Lung (tissue), 11 donors: ENCODE measurements at regions not wholly inside any gene's neighbourhood (a gene's known extent, or its start where the extent isn't known, plus 50 kb on each side); places are given as distances from the start of the nearest gene placed in this dataset.

Source experiments
- ATAC-seq: fragments of 200-7000 bp; cut with Tn5 transposase; one replicate; pipeline ENCODE4 v1.9.1; 2020; ENCODE audit warnings: moderate number of reproducible peaks; ENCODE audit not compliant: insufficient read depth, low FRiP score
- DNase-seq, 3 donors: peaks; one replicate each; pipeline ENCODE4 v3.0.0-alpha.2; 2013 to 2017
- H3K27ac ChIP-seq, 2 donors: one replicate each; pipeline ENCODE4 v1.5.1; 2013; ENCODE audit warnings: mild to moderate bottlenecking in 2 of 2, moderate library complexity in 2 of 2, control low read depth in 1 of 2, inconsistent platforms in 1 of 2, low read depth in 1 of 2, low read length in 1 of 2
- H3K27me3 ChIP-seq, 3 donors: one replicate each; pipeline ENCODE4 v1.5.1; 2013; ENCODE audit warnings: low read length in 2 of 3; ENCODE audit not compliant: control insufficient read depth in 3 of 3, insufficient read depth in 3 of 3
- H3K36me3 ChIP-seq, 4 donors: one replicate each; pipeline ENCODE4 v1.5.1; 2013; ENCODE audit warnings: low read length in 4 of 4, mild to moderate bottlenecking in 1 of 4, moderate library complexity in 1 of 4; ENCODE audit not compliant: control insufficient read depth in 4 of 4, insufficient read depth in 4 of 4
- H3K4me1 ChIP-seq, 5 donors: one replicate each; pipeline ENCODE4 v1.5.1; 2013; ENCODE audit warnings: low read length in 5 of 5, mild to moderate bottlenecking in 2 of 5, moderate library complexity in 1 of 5; ENCODE audit not compliant: control insufficient read depth in 5 of 5, insufficient read depth in 5 of 5
- H3K4me3 ChIP-seq: one replicate; pipeline ENCODE4 v1.5.1; 2013; ENCODE audit warnings: mild to moderate bottlenecking, control low read depth, moderate library complexity
- H3K9ac ChIP-seq, 2 donors: one replicate each; pipeline ENCODE4 v1.5.1; 2013; ENCODE audit warnings: low read length in 2 of 2, control low read depth in 1 of 2; ENCODE audit not compliant: insufficient read depth in 1 of 2
- H3K9me3 ChIP-seq, 4 donors: one replicate each; pipeline ENCODE4 v1.5.1; 2013; ENCODE audit warnings: low read length in 3 of 4, mild to moderate bottlenecking in 1 of 4, moderate library complexity in 1 of 4; ENCODE audit not compliant: control insufficient read depth in 4 of 4, insufficient read depth in 3 of 4
- CTCF ChIP-seq: IDR thresholded peaks from 2 replicates; pipeline ENCODE4 v1.5.1; 2012; ENCODE audit warnings: mild to moderate bottlenecking; ENCODE audit errors: control extremely low read depth, extremely low read depth
- WGBS, 2 donors: extraction: QIAGEN DNeasy Blood & Tissue Kit; methylation state at CpG; one replicate each; pipeline ENCODE4 v1.1.7; 2013; 5-methylcytosine and 5-hydroxymethylcytosine counted together
- donor health status: control.
- donor health status: control.
- donor health status: Bipolar disorder and iron deficiency.
- donor health status: healthy.
- donor health status: DM: yes; HTN: yes; CAD: no.

- 89 to 96% methylated on average over 4 of the region's 4 CpGs for WGBS, 2 donors
- Histone ChIP-seq H3K9me3 (no peaks in the 10 kb centered on the region), H3K36me3 (no peaks in the 10 kb centered on the region), H3K4me1 (peaks cover 0 to 6% (median 0%) of the 10 kb centered on the region in 5 donors), H3K9ac (no peak overlapping the region), H3K27me3 (no peaks in the 10 kb centered on the region), H3K27ac (no peak overlapping the region), H3K4me3 (no peak overlapping the region)
- no peak for TF ChIP-seq CTCF
- DNase-seq: no peak
- no peak for ATAC-seq
These were observed 97.5 kb upstream of the MDM1 start for GRCh38 chr12:68429696-68430095.

GRCh38 chr12:68431786-68432185, 99.6 kb upstream of the MDM1 start:
- no peak overlapping the region for H3K4me3 ChIP-seq
- H3K36me3 ChIP-seq: no peaks in the 10 kb centered on the region
- H3K27me3 ChIP-seq: no peaks in the 10 kb centered on the region
- no peak for DNase-seq
- no peak overlapping the region for H3K9ac ChIP-seq
- no peak overlapping the region for H3K27ac ChIP-seq
- H3K4me1 ChIP-seq: peaks cover 0 to 6% (median 0%) of the 10 kb centered on the region in 5 donors
- 89 to 94% methylated on average over 6 of the region's 6 CpGs for WGBS, 2 donors
- TF ChIP-seq CTCF: no peak
- ATAC-seq: no peak
- peaks cover 0 to 4% (median 0%) of the 10 kb centered on the region in 4 donors for H3K9me3 ChIP-seq

GRCh38 chr12:68432622-68433021, 100.5 kb upstream of the MDM1 start:
- no peaks in the 10 kb centered on the region for H3K36me3 ChIP-seq
- ATAC-seq: no peak
- no peak overlapping the region for H3K4me3 ChIP-seq
- TF ChIP-seq CTCF: no peak
- no peaks in the 10 kb centered on the region for H3K27me3 ChIP-seq
- H3K4me1 ChIP-seq: peaks cover 0 to 6% (median 0%) of the 10 kb centered on the region in 5 donors
- no peak for DNase-seq
- H3K9ac ChIP-seq: no peak overlapping the region
- no peak overlapping the region for H3K27ac ChIP-seq
- peaks cover 0 to 4% (median 0%) of the 10 kb centered on the region in 4 donors for H3K9me3 ChIP-seq
